ENCODE measurements at regions not wholly inside any gene's neighbourhood (a gene's known extent, or its start where the extent isn't known, plus 50 kb on each side); places are given as distances from the start of the nearest gene placed in this dataset.

GRCh38 chrX:88865634-88866033 lies 118.6 kb downstream of the CPXCR1 start:
- no peaks in the 10 kb centered on the region for H3K36me3 ChIP-seq (ENCODE audit: control insufficient read depth in 2 of 2, extremely low read depth in 1 of 2, insufficient read depth in 2 of 2, low read length in 2 of 2)
- intact Hi-C loops (cut with micrococcal nuclease) (no loop called here), dilution Hi-C loops (cut with MboI; ENCODE audit: extremely low pct_ligation_motif_present, low sequenced_read_pairs) (no loop called here)
- CTCF ChIA-PET = no interaction called here
- no peak for FAIRE-seq
- H3K9ac ChIP-seq (replicated peaks; ENCODE audit: extremely low read depth, insufficient read depth, low read length) = no peak overlapping the region
- no peak overlapping the region for H3K4me3 ChIP-seq (replicated peaks in 1 of 3; ENCODE audit: insufficient read depth in 1 of 3, low read depth in 1 of 3, low read length in 3 of 3)
- H4K20me1 ChIP-seq (replicated peaks; ENCODE audit: control insufficient read depth, extremely low read depth, insufficient read depth, low read length) = no peaks in the 10 kb centered on the region
- POLR2A ChIA-PET = no interaction called here
- H3K9me3 ChIP-seq (replicated peaks; ENCODE audit: control insufficient read depth, insufficient read depth, low read length) = no peaks in the 10 kb centered on the region
- no peaks in the 10 kb centered on the region for H3K9me1 ChIP-seq (replicated peaks; ENCODE audit: control insufficient read depth, extremely low read depth, insufficient read depth, low read length)
- DNase-seq (ENCODE audit: low read depth, low spot score) = no peak
- no TSS peak for BruUV-seq (replicated peaks)
- TF ChIP-seq JUN (IDR thresholded peaks at IDR 0.05; ENCODE audit: borderline replicate concordance, insufficient read depth, insufficient read length, low read depth) (no peak), MAX (IDR thresholded peaks at IDR 0.05; ENCODE audit: insufficient read depth, insufficient read length) (no peak), POLR2A (IDR thresholded peaks at IDR 0.05; ENCODE audit: low read depth, low read length) (no peak), POLR2AphosphoS5 (IDR thresholded peaks at IDR 0.05; ENCODE audit: insufficient read depth, low read depth, low read length) (no peak), EZH2 (IDR thresholded peaks at IDR 0.05; ENCODE audit: borderline replicate concordance, low read depth, low read length, severe bottlenecking) (no peak), FOS (IDR thresholded peaks at IDR 0.05; ENCODE audit: borderline replicate concordance, insufficient read depth, low read length) (no peak), MYC (IDR thresholded peaks at IDR 0.05; ENCODE audit: low read depth, low read length) (no peak)
- TF ChIP-seq, protein P1, sequence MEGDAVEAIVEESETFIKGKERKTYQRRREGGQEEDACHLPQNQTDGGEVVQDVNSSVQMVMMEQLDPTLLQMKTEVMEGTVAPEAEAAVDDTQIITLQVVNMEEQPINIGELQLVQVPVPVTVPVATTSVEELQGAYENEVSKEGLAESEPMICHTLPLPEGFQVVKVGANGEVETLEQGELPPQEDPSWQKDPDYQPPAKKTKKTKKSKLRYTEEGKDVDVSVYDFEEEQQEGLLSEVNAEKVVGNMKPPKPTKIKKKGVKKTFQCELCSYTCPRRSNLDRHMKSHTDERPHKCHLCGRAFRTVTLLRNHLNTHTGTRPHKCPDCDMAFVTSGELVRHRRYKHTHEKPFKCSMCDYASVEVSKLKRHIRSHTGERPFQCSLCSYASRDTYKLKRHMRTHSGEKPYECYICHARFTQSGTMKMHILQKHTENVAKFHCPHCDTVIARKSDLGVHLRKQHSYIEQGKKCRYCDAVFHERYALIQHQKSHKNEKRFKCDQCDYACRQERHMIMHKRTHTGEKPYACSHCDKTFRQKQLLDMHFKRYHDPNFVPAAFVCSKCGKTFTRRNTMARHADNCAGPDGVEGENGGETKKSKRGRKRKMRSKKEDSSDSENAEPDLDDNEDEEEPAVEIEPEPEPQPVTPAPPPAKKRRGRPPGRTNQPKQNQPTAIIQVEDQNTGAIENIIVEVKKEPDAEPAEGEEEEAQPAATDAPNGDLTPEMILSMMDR (IDR thresholded peaks at IDR 0.05; ENCODE audit: extremely low read depth in 1 of 2, insufficient read depth in 1 of 2, low read depth in 1 of 2, low read length in 2 of 2) = no peak
- no peaks in the 10 kb centered on the region for H3K27me3 ChIP-seq (ENCODE audit: control insufficient read depth in 2 of 2, insufficient read depth in 2 of 2, low read length in 2 of 2)
- no peak overlapping the region for H3K4me2 ChIP-seq (ENCODE audit: insufficient read depth, low read length)
- no peak overlapping the region for H3K27ac ChIP-seq (ENCODE audit: insufficient read depth, low read depth, low read length)
- no peaks in the 10 kb centered on the region for H3K79me2 ChIP-seq (ENCODE audit: control insufficient read depth, insufficient read depth, low read length)
- no peak overlapping the region for H2AFZ ChIP-seq (ENCODE audit: low read depth, low read length)
- no peaks in the 10 kb centered on the region for H3K4me1 ChIP-seq (ENCODE audit: control insufficient read depth, extremely low read depth, insufficient read depth, low read length)
